Retina (tissue), 1 donor: ENCODE measurements at regions not wholly inside any gene's neighbourhood (a gene's known extent, or its start where the extent isn't known, plus 50 kb on each side); places are given as distances from the start of the nearest gene placed in this dataset.

Experiments used
- DNase-seq: peaks from one replicate; pipeline ENCODE4 v3.0.0-alpha.2; 2016

DNA sequence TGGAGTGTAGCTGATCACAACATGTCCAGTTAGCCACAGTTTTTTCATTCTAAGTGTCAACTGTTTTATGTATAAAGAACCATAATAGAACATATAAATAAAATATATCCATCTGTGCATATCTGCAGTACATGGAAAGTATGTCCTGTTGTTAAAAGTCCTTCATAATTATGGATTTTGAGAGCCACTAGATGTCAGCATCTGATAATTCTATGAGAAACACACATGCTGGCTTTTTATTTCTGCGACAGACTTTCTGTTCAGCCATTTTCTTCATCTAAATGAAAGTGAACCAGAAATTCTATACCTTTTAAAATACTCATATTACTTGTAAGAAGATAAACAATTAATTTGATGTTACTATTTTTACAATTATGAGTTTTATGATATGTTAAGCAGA lies 251.5 kb downstream of the GPM6A start:
- DNase-seq = no peak

DNA sequence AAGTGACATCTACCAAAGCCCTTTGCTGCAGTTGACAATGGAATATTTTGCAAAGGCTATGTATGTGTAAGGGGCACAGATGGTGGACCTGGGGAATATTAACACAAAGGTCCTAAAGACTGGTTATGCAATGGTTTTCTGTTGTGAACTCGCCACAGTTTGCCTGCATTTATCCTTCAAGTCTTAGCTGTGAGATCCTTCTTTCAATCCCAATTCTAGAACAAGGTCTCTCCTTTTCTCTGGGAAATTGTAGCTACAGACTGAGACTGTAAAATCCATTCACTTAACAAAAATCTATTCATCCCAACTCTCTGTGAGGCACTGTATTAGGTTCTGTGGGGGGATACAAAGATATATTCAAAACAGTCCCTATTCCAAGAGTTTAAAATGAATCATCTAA lies 250.4 kb downstream of the GPM6A start:
- no peak for DNase-seq

DNA sequence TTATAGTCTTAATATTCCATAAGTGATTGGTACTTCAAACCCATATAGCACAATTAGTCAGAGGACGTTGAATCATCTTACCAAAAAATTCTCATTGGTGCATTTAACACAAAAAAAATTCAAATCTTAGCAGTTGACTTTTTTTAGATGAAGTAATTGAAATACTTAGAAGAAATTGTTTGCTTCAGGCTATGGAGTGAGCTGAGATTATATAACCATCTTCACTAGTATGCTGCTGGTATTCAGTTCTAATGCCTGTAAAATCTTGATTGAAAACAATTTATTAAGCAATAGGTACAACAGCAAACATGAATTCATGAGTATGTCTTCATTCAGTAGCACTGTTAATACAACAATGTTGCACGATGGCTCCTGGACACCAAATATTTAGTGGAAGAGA lies 250.0 kb downstream of the GPM6A start:
- no peak for DNase-seq

DNA sequence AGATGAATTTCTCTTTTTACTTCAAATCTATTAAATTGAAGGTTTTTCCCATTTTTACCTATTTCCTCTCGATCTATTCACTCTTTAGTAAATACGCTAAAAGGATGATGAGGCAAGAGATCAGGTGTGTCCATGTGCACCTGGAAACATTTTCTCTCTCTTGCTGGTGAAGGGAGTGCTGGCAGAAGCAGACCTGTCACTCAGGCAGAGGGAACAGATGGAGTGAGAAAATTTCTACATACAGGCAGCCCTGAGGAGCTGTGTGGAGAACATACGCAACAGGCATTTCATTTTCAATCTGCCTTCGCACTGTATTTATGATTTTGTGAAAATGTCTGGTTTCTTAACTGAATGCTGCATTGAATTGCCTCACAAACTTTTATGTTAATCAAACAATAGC lies 249.5 kb downstream of the GPM6A start:
- no peak for DNase-seq
